ENCODE measurements at regions not wholly inside any gene's neighbourhood (a gene's known extent, or its start where the extent isn't known, plus 50 kb on each side); places are given as distances from the start of the nearest gene placed in this dataset.
"Not testable (repeated sequence)": the region's sequence is repeated elsewhere in the genome, so short reads cannot be mapped to it uniquely, and the experiment has no call there.

DNA sequence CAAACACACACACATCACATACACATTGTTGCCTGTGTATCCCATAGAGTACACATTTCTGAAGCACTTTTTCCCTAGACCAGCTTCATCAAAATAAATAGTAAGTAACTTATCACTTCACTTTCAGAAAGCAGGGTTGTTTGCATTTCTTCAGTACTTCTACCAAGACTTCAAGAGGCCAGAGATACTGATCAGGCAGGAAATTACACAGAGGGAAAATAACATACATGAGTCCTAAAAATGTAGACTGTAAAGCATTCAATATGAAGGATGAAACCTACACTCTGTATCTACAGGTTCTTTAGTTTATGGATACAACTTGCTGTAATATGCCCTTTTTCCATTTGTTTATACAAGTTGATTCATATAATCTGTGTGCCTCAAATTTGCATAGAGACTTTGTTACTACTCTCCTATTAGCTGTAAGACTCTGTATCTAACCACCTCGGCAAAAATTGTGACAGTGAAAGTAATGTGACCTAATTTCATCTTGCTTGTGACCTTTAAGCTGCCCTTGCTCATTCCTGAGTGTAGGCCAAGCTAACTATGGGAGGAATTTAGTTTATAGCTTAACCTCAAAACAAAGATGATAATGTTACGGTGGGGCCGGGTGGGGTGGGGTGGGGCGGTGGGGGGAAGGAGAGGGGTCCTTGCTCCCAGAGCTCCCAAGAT is 228.9 kb upstream of the SPOPL start:
- no peaks in the 10 kb centered on the region for H3K27me3 ChIP-seq (ENCODE audit: control insufficient read depth in 3 of 3, insufficient read depth in 3 of 3, low read depth in 1 of 3, low read length in 3 of 3)
- H4K8ac ChIP-seq (ENCODE audit: low read depth, low read length), result no peak overlapping the region
- no peak for DNase-seq (ENCODE audit: low spot score)
- no peak overlapping the region for H2BK12ac ChIP-seq (ENCODE audit: low read length)
- no peaks in the 10 kb centered on the region for H3K9me3 ChIP-seq (replicated peaks in 1 of 2; ENCODE audit: control insufficient read depth in 2 of 2, insufficient read depth in 1 of 2, low read depth in 1 of 2, low read length in 2 of 2)
- H2AK5ac ChIP-seq (ENCODE audit: low read depth, low read length), result no peak overlapping the region
- H3K23ac ChIP-seq (ENCODE audit: low read depth, low read length, poor library complexity), result no peak overlapping the region
- H3K4me3 ChIP-seq (ENCODE audit: low read length in 2 of 2), result no peak overlapping the region
- H3K4me2 ChIP-seq (ENCODE audit: insufficient read depth, low read length, poor library complexity, severe bottlenecking), result no peak overlapping the region
- H3K4me1 ChIP-seq (ENCODE audit: control insufficient read depth in 2 of 2, insufficient read depth in 1 of 2, low read depth in 1 of 2, low read length in 2 of 2), result peaks cover 3 to 5% of the 10 kb centered on the region in 2 donors
- H2BK120ac ChIP-seq (ENCODE audit: low read depth, low read length), result no peak overlapping the region
- H3K18ac ChIP-seq (ENCODE audit: low read length), result no peak overlapping the region
- no peaks in the 10 kb centered on the region for H3K79me1 ChIP-seq (ENCODE audit: low read depth, low read length)
- H3K9ac ChIP-seq (ENCODE audit: low read depth, low read length, poor library complexity), result no peak overlapping the region
- no peak overlapping the region for H3K27ac ChIP-seq (replicated peaks; ENCODE audit: low read length)
- H2AFZ ChIP-seq (ENCODE audit: low read length), result no peak overlapping the region
- H4K91ac ChIP-seq (ENCODE audit: low read depth, low read length, poor library complexity), result no peak overlapping the region
- H2BK5ac ChIP-seq (ENCODE audit: low read length), result no peak overlapping the region
- H3K36me3 ChIP-seq (replicated peaks in 1 of 2; ENCODE audit: control insufficient read depth in 2 of 2, insufficient read depth in 2 of 2, low read length in 2 of 2), result no peaks in the 10 kb centered on the region
- no CpG with 5 or more reads among the region's 4 CpGs for WGBS, 2 donors (ENCODE audit: extremely low coverage in 2 of 2, insufficient read length in 2 of 2, insufficient replicate concordance in 1 of 2)
- H2BK15ac ChIP-seq (ENCODE audit: low read length), result no peak overlapping the region
- no peak overlapping the region for H3K4ac ChIP-seq (ENCODE audit: low read length)
- H3K14ac ChIP-seq (ENCODE audit: low read length), result no peak overlapping the region

- H3K14ac ChIP-seq (ENCODE audit: low read length); H3K4ac ChIP-seq (ENCODE audit: low read length); H2BK15ac ChIP-seq (ENCODE audit: low read length); H3K79me1 ChIP-seq (ENCODE audit: low read depth, low read length); H2BK12ac ChIP-seq (ENCODE audit: low read length); DNase-seq (ENCODE audit: low spot score); H4K8ac ChIP-seq (ENCODE audit: low read depth, low read length); H3K23ac ChIP-seq (ENCODE audit: low read depth, low read length, poor library complexity); H2BK5ac ChIP-seq (ENCODE audit: low read length); H3K9ac ChIP-seq (ENCODE audit: low read depth, low read length, poor library complexity); H3K4me3 ChIP-seq (ENCODE audit: low read length in 2 of 2); H2AK5ac ChIP-seq (ENCODE audit: low read depth, low read length); H3K27me3 ChIP-seq (ENCODE audit: control insufficient read depth in 3 of 3, insufficient read depth in 3 of 3, low read depth in 1 of 3, low read length in 3 of 3); H3K4me1 ChIP-seq (ENCODE audit: control insufficient read depth in 2 of 2, insufficient read depth in 1 of 2, low read depth in 1 of 2, low read length in 2 of 2); H3K9me3 ChIP-seq (replicated peaks in 1 of 2; ENCODE audit: control insufficient read depth in 2 of 2, insufficient read depth in 1 of 2, low read depth in 1 of 2, low read length in 2 of 2); H3K4me2 ChIP-seq (ENCODE audit: insufficient read depth, low read length, poor library complexity, severe bottlenecking); H3K36me3 ChIP-seq (replicated peaks in 1 of 2; ENCODE audit: control insufficient read depth in 2 of 2, insufficient read depth in 2 of 2, low read length in 2 of 2); H2AFZ ChIP-seq (ENCODE audit: low read length); H3K27ac ChIP-seq (replicated peaks; ENCODE audit: low read length); H4K91ac ChIP-seq (ENCODE audit: low read depth, low read length, poor library complexity); H2BK120ac ChIP-seq (ENCODE audit: low read depth, low read length): not testable (repeated sequence)
- H3K18ac ChIP-seq (ENCODE audit: low read length), result peak overlapping the region; percentile 48
- WGBS, 2 donors (ENCODE audit: extremely low coverage in 2 of 2, insufficient read length in 2 of 2, insufficient replicate concordance in 1 of 2), result no CpG with 5 or more reads among the region's 12 CpGs
These were observed 228.3 kb upstream of the SPOPL start for GRCh38 chr2:138273280-138273679.

DNA sequence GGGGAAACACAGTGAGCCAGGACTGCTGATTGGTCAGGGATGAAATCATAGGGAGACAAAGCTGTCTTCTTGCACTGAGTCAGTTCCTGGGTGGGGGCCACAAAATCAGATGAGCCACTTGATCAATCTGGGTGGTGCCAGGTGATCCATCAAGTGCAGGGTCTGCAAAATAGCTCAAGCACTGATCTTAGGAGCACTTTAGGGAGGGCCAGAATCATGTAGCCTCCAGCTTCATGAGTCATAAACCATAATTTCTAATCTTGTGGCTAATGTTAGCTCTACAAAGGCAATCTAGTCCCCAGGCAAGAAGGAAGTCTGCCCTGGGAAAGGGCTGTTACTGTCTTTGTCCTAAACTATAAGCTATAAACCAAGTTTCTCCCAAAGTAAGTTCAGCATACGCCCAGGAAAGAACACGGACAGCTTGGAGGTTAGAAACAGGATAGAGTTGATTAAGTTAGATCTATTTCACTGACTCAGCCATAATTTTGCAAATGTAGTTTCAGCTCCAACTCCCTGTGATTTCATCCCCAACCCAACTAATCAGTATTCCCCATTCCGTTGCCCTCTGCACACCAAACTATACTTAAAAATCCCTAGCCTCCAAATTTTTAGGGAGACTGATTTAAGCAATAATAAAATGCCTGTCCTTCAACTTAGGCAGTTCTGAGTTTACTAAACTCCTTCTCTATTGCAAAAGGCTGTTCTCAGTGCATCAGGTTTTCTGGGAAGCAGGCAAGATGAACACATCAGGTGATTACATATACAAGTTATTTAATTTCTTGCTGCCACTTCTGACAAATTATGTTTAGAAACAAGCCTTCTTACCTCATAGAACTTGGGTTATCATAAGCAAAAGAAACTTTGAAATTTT is 226.9 kb upstream of the SPOPL start:
- no peaks in the 10 kb centered on the region for H3K79me1 ChIP-seq (ENCODE audit: low read depth, low read length)
- H3K27ac ChIP-seq (replicated peaks; ENCODE audit: low read length), result no peak overlapping the region
- H3K4ac ChIP-seq (ENCODE audit: low read length), result no peak overlapping the region
- no peak overlapping the region for H3K18ac ChIP-seq (ENCODE audit: low read length)
- no CpG with 5 or more reads among the region's 3 CpGs for WGBS, 2 donors (ENCODE audit: extremely low coverage in 2 of 2, insufficient read length in 2 of 2, insufficient replicate concordance in 1 of 2)
- H2BK12ac ChIP-seq (ENCODE audit: low read length), result no peak overlapping the region
- no peak overlapping the region for H2BK5ac ChIP-seq (ENCODE audit: low read length)
- no peak overlapping the region for H2AK5ac ChIP-seq (ENCODE audit: low read depth, low read length)
- no peak overlapping the region for H4K8ac ChIP-seq (ENCODE audit: low read depth, low read length)
- peaks cover 3 to 5% of the 10 kb centered on the region in 2 donors for H3K4me1 ChIP-seq (ENCODE audit: control insufficient read depth in 2 of 2, insufficient read depth in 1 of 2, low read depth in 1 of 2, low read length in 2 of 2)
- H3K14ac ChIP-seq (ENCODE audit: low read length), result no peak overlapping the region
- H2BK120ac ChIP-seq (ENCODE audit: low read depth, low read length), result no peak overlapping the region
- H3K23ac ChIP-seq (ENCODE audit: low read depth, low read length, poor library complexity), result no peak overlapping the region
- H3K9ac ChIP-seq (ENCODE audit: low read depth, low read length, poor library complexity), result no peak overlapping the region
- no peaks in the 10 kb centered on the region for H3K9me3 ChIP-seq (replicated peaks in 1 of 2; ENCODE audit: control insufficient read depth in 2 of 2, insufficient read depth in 1 of 2, low read depth in 1 of 2, low read length in 2 of 2)
- H2AFZ ChIP-seq (ENCODE audit: low read length), result no peak overlapping the region
- H3K4me3 ChIP-seq (ENCODE audit: low read length in 2 of 2), result no peak overlapping the region
- no peak for DNase-seq (ENCODE audit: low spot score)
- H4K91ac ChIP-seq (ENCODE audit: low read depth, low read length, poor library complexity), result no peak overlapping the region
- no peak overlapping the region for H2BK15ac ChIP-seq (ENCODE audit: low read length)
- H3K4me2 ChIP-seq (ENCODE audit: insufficient read depth, low read length, poor library complexity, severe bottlenecking), result no peak overlapping the region
- no peaks in the 10 kb centered on the region for H3K36me3 ChIP-seq (replicated peaks in 1 of 2; ENCODE audit: control insufficient read depth in 2 of 2, insufficient read depth in 2 of 2, low read length in 2 of 2)
- H3K27me3 ChIP-seq (ENCODE audit: control insufficient read depth in 3 of 3, insufficient read depth in 3 of 3, low read depth in 1 of 3, low read length in 3 of 3), result no peaks in the 10 kb centered on the region

- Histone ChIP-seq H2BK120ac (ENCODE audit: low read depth, low read length) (no peak overlapping the region), H4K91ac (ENCODE audit: low read depth, low read length, poor library complexity) (no peak overlapping the region), H2BK15ac (ENCODE audit: low read length) (no peak overlapping the region), H2BK12ac (ENCODE audit: low read length) (no peak overlapping the region), H3K4me3 (ENCODE audit: low read length in 2 of 2) (no peak overlapping the region), H3K9ac (ENCODE audit: low read depth, low read length, poor library complexity) (no peak overlapping the region), H3K9me3 (replicated peaks in 1 of 2; ENCODE audit: control insufficient read depth in 2 of 2, insufficient read depth in 1 of 2, low read depth in 1 of 2, low read length in 2 of 2) (no peaks in the 10 kb centered on the region), H3K4me1 (ENCODE audit: control insufficient read depth in 2 of 2, insufficient read depth in 1 of 2, low read depth in 1 of 2, low read length in 2 of 2) (peaks cover 3 to 5% of the 10 kb centered on the region in 2 donors), H2AFZ (ENCODE audit: low read length) (no peak overlapping the region), H3K79me1 (ENCODE audit: low read depth, low read length) (no peaks in the 10 kb centered on the region), H3K27me3 (ENCODE audit: control insufficient read depth in 3 of 3, insufficient read depth in 3 of 3, low read depth in 1 of 3, low read length in 3 of 3) (no peaks in the 10 kb centered on the region), H3K27ac (replicated peaks; ENCODE audit: low read length) (no peak overlapping the region), H3K14ac (ENCODE audit: low read length) (no peak overlapping the region), H3K23ac (ENCODE audit: low read depth, low read length, poor library complexity) (no peak overlapping the region), H3K4ac (ENCODE audit: low read length) (no peak overlapping the region), H2BK5ac (ENCODE audit: low read length) (no peak overlapping the region), H3K18ac (ENCODE audit: low read length) (no peak overlapping the region), H2AK5ac (ENCODE audit: low read depth, low read length) (no peak overlapping the region), H3K4me2 (ENCODE audit: insufficient read depth, low read length, poor library complexity, severe bottlenecking) (no peak overlapping the region), H3K36me3 (replicated peaks in 1 of 2; ENCODE audit: control insufficient read depth in 2 of 2, insufficient read depth in 2 of 2, low read length in 2 of 2) (no peaks in the 10 kb centered on the region), H4K8ac (ENCODE audit: low read depth, low read length) (no peak overlapping the region)
- WGBS, 2 donors (ENCODE audit: extremely low coverage in 2 of 2, insufficient read length in 2 of 2, insufficient replicate concordance in 1 of 2), result no CpG with 5 or more reads among the region's 2 CpGs
- no peak for DNase-seq (ENCODE audit: low spot score)
These were observed 226.3 kb upstream of the SPOPL start for GRCh38 chr2:138275292-138275690.

Measured in neuronal stem cell (in vitro differentiated cells).